GM21576 (cell line): ENCODE measurements at regions not wholly inside any gene's neighbourhood (a gene's known extent, or its start where the extent isn't known, plus 50 kb on each side); places are given as distances from the start of the nearest gene placed in this dataset.

Source experiments
- ATAC-seq: cut with Tn5 transposase; IDR thresholded peaks from one replicate; pipeline ENCODE4 v1.9.1; 2021; ENCODE audit warnings: mild to moderate bottlenecking, moderate library complexity; ENCODE audit not compliant: unreplicated experiment

GRCh38 chr7:108947526-108947925, 377.9 kb downstream of the DNAJB9 start:
- no peak for ATAC-seq

GRCh38 chr7:108972004-108972403, 402.3 kb downstream of the DNAJB9 start:
- no peak for ATAC-seq

GRCh38 chr7:108973075-108973474, 403.4 kb downstream of the DNAJB9 start:
- ATAC-seq: no peak

- no peak for ATAC-seq
Observed at GRCh38 chr7:108974641-108975040, 405.0 kb downstream of the DNAJB9 start.

GRCh38 chr7:108985037-108985436, 415.4 kb downstream of the DNAJB9 start:
- no peak for ATAC-seq

GRCh38 chr7:108989319-108989718, 419.6 kb downstream of the DNAJB9 start:
- no peak for ATAC-seq

- no peak for ATAC-seq
Observed at GRCh38 chr7:108997480-108997879, 427.8 kb downstream of the DNAJB9 start.

- no peak for ATAC-seq
Observed at GRCh38 chr7:109003742-109004141, 434.1 kb downstream of the DNAJB9 start.

GRCh38 chr7:109009636-109010035, 440.0 kb downstream of the DNAJB9 start:
- no peak for ATAC-seq

- ATAC-seq: no peak
Observed at GRCh38 chr7:109020251-109020650, 450.6 kb downstream of the DNAJB9 start.

GRCh38 chr7:109021390-109021789, 451.7 kb downstream of the DNAJB9 start:
- ATAC-seq: no peak

GRCh38 chr7:109029866-109030265, 460.2 kb downstream of the DNAJB9 start:
- ATAC-seq: no peak

- no peak for ATAC-seq
Observed at GRCh38 chr7:109044691-109045090, 475.0 kb downstream of the DNAJB9 start.

GRCh38 chr7:109049366-109049765, 479.7 kb downstream of the DNAJB9 start:
- no peak for ATAC-seq

- no peak for ATAC-seq
Observed at GRCh38 chr7:109059089-109059488, 489.4 kb downstream of the DNAJB9 start.

GRCh38 chr7:109062798-109063197, 493.1 kb downstream of the DNAJB9 start:
- no peak for ATAC-seq

- ATAC-seq: no peak
Observed at GRCh38 chr7:109073543-109073942, 503.9 kb downstream of the DNAJB9 start.

GRCh38 chr7:109076396-109076972, 506.8 kb downstream of the DNAJB9 start:
- ATAC-seq: no peak

- no peak for ATAC-seq
Observed at GRCh38 chr7:109091042-109091441, 521.4 kb downstream of the DNAJB9 start.

- ATAC-seq: no peak
Observed at GRCh38 chr7:109092268-109092667, 522.6 kb downstream of the DNAJB9 start.

- no peak for ATAC-seq
Observed at GRCh38 chr7:109101332-109101731, 531.7 kb downstream of the DNAJB9 start.

GRCh38 chr7:109109558-109109957, 539.9 kb downstream of the DNAJB9 start:
- ATAC-seq: no peak

GRCh38 chr7:109111086-109111485, 541.4 kb downstream of the DNAJB9 start:
- no peak for ATAC-seq
